ENCODE measurements at regions not wholly inside any gene's neighbourhood (a gene's known extent, or its start where the extent isn't known, plus 50 kb on each side); places are given as distances from the start of the nearest gene placed in this dataset.

GRCh38 chr6:118371955-118372354 is 176.1 kb upstream of the PLN start:
- 0% methylated on average over 1 of the region's 1 CpG for WGBS (ENCODE audit: insufficient coverage, low coverage, missing lambda C conversion rate)
- H3K9ac ChIP-seq (ENCODE audit: insufficient read depth in 1 of 2, low read depth in 2 of 2, low read length in 2 of 2) = no peak overlapping the region
- no peaks in the 10 kb centered on the region for H3K4me1 ChIP-seq (replicated peaks in 1 of 2; ENCODE audit: control insufficient read depth in 2 of 2, insufficient read depth in 2 of 2, low read length in 2 of 2)
- POLR2A ChIA-PET = interaction anchor here (1.1 kb wide), 1 partner anchor 18 kb away, joined by 3 read pairs; no protein-coding TSS in a partner anchor
- no TSS peak for BruUV-seq (replicated peaks)
- CTCF ChIA-PET (ENCODE audit: low intra/inter-chr PET ratio) = no interaction called here
- FAIRE-seq (no peak), DNase-seq (ENCODE audit: extremely low read depth in 1 of 4, low spot score in 3 of 4) (no peak), ATAC-seq (no peak)
- H2AFZ ChIP-seq (ENCODE audit: low read depth, low read length) = no peak overlapping the region
- H3K4me3 ChIP-seq = no peak overlapping the region
- H3K4me2 ChIP-seq (ENCODE audit: insufficient read depth, low read length) = no peak overlapping the region
- H3K9me1 ChIP-seq (ENCODE audit: control insufficient read depth, insufficient read depth, low read length) = no peaks in the 10 kb centered on the region
- H3K36me3 ChIP-seq (ENCODE audit: control insufficient read depth, insufficient read depth, low read length) = no peaks in the 10 kb centered on the region
- H3K27me3 ChIP-seq (ENCODE audit: control insufficient read depth in 2 of 2, insufficient read depth in 2 of 2, low read length in 2 of 2) = no peaks in the 10 kb centered on the region
- intact Hi-C loops (cut with micrococcal nuclease) = no loop called here
- H3K79me2 ChIP-seq (ENCODE audit: control insufficient read depth, insufficient read depth, low read length) = no peaks in the 10 kb centered on the region
- no peak overlapping the region for H3K27ac ChIP-seq (ENCODE audit: extremely low read depth, low read depth, low read length)
- H3K9me3 ChIP-seq (replicated peaks; ENCODE audit: control insufficient read depth, insufficient read depth, low read depth, low read length) = no peaks in the 10 kb centered on the region
- in situ Hi-C loops (cut with MboI) = no loop called here
- no peaks in the 10 kb centered on the region for H4K20me1 ChIP-seq (replicated peaks; ENCODE audit: control insufficient read depth, insufficient read depth, low read length)
- TF ChIP-seq, protein P1, sequence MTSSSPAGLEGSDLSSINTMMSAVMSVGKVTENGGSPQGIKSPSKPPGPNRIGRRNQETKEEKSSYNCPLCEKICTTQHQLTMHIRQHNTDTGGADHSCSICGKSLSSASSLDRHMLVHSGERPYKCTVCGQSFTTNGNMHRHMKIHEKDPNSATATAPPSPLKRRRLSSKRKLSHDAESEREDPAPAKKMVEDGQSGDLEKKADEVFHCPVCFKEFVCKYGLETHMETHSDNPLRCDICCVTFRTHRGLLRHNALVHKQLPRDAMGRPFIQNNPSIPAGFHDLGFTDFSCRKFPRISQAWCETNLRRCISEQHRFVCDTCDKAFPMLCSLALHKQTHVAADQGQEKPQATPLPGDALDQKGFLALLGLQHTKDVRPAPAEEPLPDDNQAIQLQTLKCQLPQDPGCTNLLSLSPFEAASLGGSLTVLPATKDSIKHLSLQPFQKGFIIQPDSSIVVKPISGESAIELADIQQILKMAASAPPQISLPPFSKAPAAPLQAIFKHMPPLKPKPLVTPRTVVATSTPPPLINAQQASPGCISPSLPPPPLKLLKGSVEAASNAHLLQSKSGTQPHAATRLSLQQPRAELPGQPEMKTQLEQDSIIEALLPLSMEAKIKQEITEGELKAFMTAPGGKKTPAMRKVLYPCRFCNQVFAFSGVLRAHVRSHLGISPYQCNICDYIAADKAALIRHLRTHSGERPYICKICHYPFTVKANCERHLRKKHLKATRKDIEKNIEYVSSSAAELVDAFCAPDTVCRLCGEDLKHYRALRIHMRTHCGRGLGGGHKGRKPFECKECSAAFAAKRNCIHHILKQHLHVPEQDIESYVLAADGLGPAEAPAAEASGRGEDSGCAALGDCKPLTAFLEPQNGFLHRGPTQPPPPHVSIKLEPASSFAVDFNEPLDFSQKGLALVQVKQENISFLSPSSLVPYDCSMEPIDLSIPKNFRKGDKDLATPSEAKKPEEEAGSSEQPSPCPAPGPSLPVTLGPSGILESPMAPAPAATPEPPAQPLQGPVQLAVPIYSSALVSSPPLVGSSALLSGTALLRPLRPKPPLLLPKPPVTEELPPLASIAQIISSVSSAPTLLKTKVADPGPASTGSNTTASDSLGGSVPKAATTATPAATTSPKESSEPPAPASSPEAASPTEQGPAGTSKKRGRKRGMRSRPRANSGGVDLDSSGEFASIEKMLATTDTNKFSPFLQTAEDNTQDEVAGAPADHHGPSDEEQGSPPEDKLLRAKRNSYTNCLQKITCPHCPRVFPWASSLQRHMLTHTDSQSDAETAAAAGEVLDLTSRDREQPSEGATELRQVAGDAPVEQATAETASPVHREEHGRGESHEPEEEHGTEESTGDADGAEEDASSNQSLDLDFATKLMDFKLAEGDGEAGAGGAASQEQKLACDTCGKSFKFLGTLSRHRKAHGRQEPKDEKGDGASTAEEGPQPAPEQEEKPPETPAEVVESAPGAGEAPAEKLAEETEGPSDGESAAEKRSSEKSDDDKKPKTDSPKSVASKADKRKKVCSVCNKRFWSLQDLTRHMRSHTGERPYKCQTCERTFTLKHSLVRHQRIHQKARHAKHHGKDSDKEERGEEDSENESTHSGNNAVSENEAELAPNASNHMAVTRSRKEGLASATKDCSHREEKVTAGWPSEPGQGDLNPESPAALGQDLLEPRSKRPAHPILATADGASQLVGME (CRISPR knock-in tag; IDR thresholded peaks at IDR 0.05) = no peak
- TF ChIP-seq U2AF2 (optimal IDR thresholded peaks at IDR 0.05; ENCODE audit: low read depth, low read length) (no peak), ZFP1 (CRISPR knock-in tag; IDR thresholded peaks at IDR 0.05) (no peak), HDAC1 (IDR thresholded peaks at IDR 0.05) (no peak), RFX1 (IDR thresholded peaks at IDR 0.05) (no peak), EHMT2 (IDR thresholded peaks at IDR 0.05) (no peak), E2F1 (CRISPR knock-in tag; IDR thresholded peaks at IDR 0.05) (no peak)
- TF ChIP-seq, protein P2, sequence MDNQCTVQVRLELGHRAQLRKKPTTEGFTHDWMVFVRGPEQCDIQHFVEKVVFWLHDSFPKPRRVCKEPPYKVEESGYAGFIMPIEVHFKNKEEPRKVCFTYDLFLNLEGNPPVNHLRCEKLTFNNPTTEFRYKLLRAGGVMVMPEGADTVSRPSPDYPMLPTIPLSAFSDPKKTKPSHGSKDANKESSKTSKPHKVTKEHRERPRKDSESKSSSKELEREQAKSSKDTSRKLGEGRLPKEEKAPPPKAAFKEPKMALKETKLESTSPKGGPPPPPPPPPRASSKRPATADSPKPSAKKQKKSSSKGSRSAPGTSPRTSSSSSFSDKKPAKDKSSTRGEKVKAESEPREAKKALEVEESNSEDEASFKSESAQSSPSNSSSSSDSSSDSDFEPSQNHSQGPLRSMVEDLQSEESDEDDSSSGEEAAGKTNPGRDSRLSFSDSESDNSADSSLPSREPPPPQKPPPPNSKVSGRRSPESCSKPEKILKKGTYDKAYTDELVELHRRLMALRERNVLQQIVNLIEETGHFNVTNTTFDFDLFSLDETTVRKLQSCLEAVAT (IDR thresholded peaks at IDR 0.05) = no peak
- TF ChIP-seq, protein P3, sequence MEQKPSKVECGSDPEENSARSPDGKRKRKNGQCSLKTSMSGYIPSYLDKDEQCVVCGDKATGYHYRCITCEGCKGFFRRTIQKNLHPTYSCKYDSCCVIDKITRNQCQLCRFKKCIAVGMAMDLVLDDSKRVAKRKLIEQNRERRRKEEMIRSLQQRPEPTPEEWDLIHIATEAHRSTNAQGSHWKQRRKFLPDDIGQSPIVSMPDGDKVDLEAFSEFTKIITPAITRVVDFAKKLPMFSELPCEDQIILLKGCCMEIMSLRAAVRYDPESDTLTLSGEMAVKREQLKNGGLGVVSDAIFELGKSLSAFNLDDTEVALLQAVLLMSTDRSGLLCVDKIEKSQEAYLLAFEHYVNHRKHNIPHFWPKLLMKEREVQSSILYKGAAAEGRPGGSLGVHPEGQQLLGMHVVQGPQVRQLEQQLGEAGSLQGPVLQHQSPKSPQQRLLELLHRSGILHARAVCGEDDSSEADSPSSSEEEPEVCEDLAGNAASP (IDR thresholded peaks at IDR 0.05) = no peak

Data from K562 (cell line).